Astrocyte (in vitro differentiated cells and primary cell): ENCODE measurements at regions not wholly inside any gene's neighbourhood (a gene's known extent, or its start where the extent isn't known, plus 50 kb on each side); places are given as distances from the start of the nearest gene placed in this dataset.
A peak's percentile ranks its signal among the peaks of the same experiment; 100 is the strongest.

Source experiments
- DNase-seq: peaks from one replicate; pipeline ENCODE4 v3.0.0-alpha.2; 2010; ENCODE audit warnings: low read depth
- FAIRE-seq: peaks from 2 replicates; lab custom pipeline; 2011; peaks lifted over from hg19 to GRCh38; lab: Jason Lieb, UNC
- H2AFZ ChIP-seq: 2 replicates; pipeline ENCODE4 v1.6.0; 2012; ENCODE audit warnings: low read depth, low read length, inconsistent platforms
- H3K27ac ChIP-seq: 2 replicates; pipeline ENCODE4 v1.5.1; 2011; ENCODE audit warnings: low read depth, low read length, inconsistent platforms
- H3K27me3 ChIP-seq: 2 replicates; pipeline ENCODE4 v1.6.0; 2011; ENCODE audit warnings: low read length, inconsistent platforms; ENCODE audit not compliant: insufficient read depth
- H3K36me3 ChIP-seq: 2 replicates; pipeline ENCODE4 v1.5.1; 2011; ENCODE audit warnings: low read length, inconsistent platforms; ENCODE audit not compliant: insufficient read depth
- H3K4me1 ChIP-seq: 2 replicates; pipeline ENCODE4 v1.5.1; 2011; ENCODE audit warnings: low read length, inconsistent platforms; ENCODE audit not compliant: insufficient read depth
- H3K4me2 ChIP-seq: 2 replicates; pipeline ENCODE4 v1.6.0; 2012; ENCODE audit warnings: low read length, inconsistent platforms
- H3K4me3 ChIP-seq: 2 replicates; pipeline ENCODE4 v1.5.1; 2011; ENCODE audit warnings: low read depth, mild to moderate bottlenecking, low read length, inconsistent platforms; ENCODE audit not compliant: insufficient read depth
- H3K79me2 ChIP-seq: 2 replicates; pipeline ENCODE4 v1.6.0; 2012; ENCODE audit warnings: mild to moderate bottlenecking, low read length, inconsistent platforms; ENCODE audit not compliant: insufficient read depth
- H3K9ac ChIP-seq: 2 replicates; pipeline ENCODE4 v1.6.0; 2012; ENCODE audit warnings: mild to moderate bottlenecking, low read length, inconsistent platforms
- H3K9me3 ChIP-seq: 2 replicates; pipeline ENCODE4 v1.5.1; 2012; ENCODE audit warnings: low read depth, mild to moderate bottlenecking, low read length, inconsistent platforms; ENCODE audit not compliant: insufficient read depth
- H4K20me1 ChIP-seq: 2 replicates; pipeline ENCODE4 v1.6.0; 2012; ENCODE audit warnings: low read length, inconsistent platforms; ENCODE audit not compliant: insufficient read depth
- H3K27ac Mint-ChIP-seq: one replicate; pipeline ENCODE4 v1.8.0; 2021; ENCODE audit warnings: mild to moderate bottlenecking, mixed read lengths; ENCODE audit not compliant: unreplicated experiment
- H3K27me3 Mint-ChIP-seq: one replicate; pipeline ENCODE4 v1.8.0; 2021; ENCODE audit warnings: low read depth, mixed read lengths; ENCODE audit not compliant: unreplicated experiment
- H3K36me3 Mint-ChIP-seq: one replicate; pipeline ENCODE4 v1.8.0; 2021; ENCODE audit warnings: low read depth, mixed read lengths; ENCODE audit not compliant: unreplicated experiment
- H3K4me1 Mint-ChIP-seq: one replicate; pipeline ENCODE4 v1.8.0; 2021; ENCODE audit warnings: low read depth, mixed read lengths; ENCODE audit not compliant: unreplicated experiment
- H3K4me3 Mint-ChIP-seq: one replicate; pipeline ENCODE4 v1.8.0; 2021; ENCODE audit warnings: mild to moderate bottlenecking, moderate library complexity, mixed read lengths; ENCODE audit not compliant: unreplicated experiment
- H3K9me3 Mint-ChIP-seq: one replicate; pipeline ENCODE4 v1.8.0; 2021; ENCODE audit warnings: mild to moderate bottlenecking, mixed read lengths; ENCODE audit not compliant: unreplicated experiment
- EZH2 ChIP-seq: IDR thresholded peaks from 2 replicates; pipeline ENCODE4 v1.6.1; 2012; ENCODE audit warnings: mild to moderate bottlenecking, low read length, inconsistent platforms; ENCODE audit not compliant: insufficient read depth
- TF ChIP-seq, protein P1 (sequence below): IDR thresholded peaks from 2 replicates; pipeline ENCODE4 v1.5.1; 2011; ENCODE audit warnings: low read depth, mild to moderate bottlenecking, inconsistent platforms, low read length, moderate library complexity; ENCODE audit not compliant: insufficient read depth

GRCh38 chr9:116027511-116027910 is 126.1 kb upstream of the PAPPA start:
- H3K27ac ChIP-seq: peak overlapping the region; percentile 26

DNA sequence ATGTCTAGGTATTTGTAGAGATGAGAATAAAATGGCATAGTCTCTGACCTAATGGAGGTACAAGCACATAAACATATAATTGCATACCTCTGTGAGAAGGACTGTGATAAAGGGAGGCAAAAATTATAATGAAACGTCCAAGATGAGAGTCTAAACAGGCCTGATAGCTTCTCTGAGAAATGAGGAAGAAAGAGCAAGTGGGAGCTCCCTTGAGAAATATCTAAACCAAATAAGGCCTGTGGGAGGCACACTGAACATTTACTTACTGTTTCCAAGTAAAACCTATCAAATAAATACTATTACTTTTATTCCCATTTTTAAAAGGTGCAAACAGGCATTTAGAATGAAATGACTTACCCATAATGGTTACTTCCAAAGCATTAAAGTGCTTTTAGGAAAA is 125.6 kb upstream of the PAPPA start:
- H3K4me1 Mint-ChIP-seq: peaks cover 15% of the 10 kb centered on the region
- peaks cover 6% of the 10 kb centered on the region for H3K9me3 Mint-ChIP-seq
- Histone ChIP-seq H2AFZ (no peak overlapping the region), H3K4me1 (no peaks in the 10 kb centered on the region), H3K9ac (no peak overlapping the region), H3K9me3 (no peaks in the 10 kb centered on the region), H4K20me1 (no peaks in the 10 kb centered on the region), H3K4me3 (no peak overlapping the region), H3K4me2 (no peak overlapping the region), H3K79me2 (no peaks in the 10 kb centered on the region), H3K27me3 (no peaks in the 10 kb centered on the region), H3K36me3 (no peaks in the 10 kb centered on the region), H3K27ac (peak overlapping the region; percentile 26)
- H3K27ac Mint-ChIP-seq: peak overlapping the region; percentile 94
- FAIRE-seq (peak; percentile 26), DNase-seq (no peak)
- H3K4me3 Mint-ChIP-seq: no peak overlapping the region
- no peaks in the 10 kb centered on the region for H3K27me3 Mint-ChIP-seq
- H3K36me3 Mint-ChIP-seq: no peaks in the 10 kb centered on the region
- no peak for TF ChIP-seq EZH2
- TF ChIP-seq, protein P1, sequence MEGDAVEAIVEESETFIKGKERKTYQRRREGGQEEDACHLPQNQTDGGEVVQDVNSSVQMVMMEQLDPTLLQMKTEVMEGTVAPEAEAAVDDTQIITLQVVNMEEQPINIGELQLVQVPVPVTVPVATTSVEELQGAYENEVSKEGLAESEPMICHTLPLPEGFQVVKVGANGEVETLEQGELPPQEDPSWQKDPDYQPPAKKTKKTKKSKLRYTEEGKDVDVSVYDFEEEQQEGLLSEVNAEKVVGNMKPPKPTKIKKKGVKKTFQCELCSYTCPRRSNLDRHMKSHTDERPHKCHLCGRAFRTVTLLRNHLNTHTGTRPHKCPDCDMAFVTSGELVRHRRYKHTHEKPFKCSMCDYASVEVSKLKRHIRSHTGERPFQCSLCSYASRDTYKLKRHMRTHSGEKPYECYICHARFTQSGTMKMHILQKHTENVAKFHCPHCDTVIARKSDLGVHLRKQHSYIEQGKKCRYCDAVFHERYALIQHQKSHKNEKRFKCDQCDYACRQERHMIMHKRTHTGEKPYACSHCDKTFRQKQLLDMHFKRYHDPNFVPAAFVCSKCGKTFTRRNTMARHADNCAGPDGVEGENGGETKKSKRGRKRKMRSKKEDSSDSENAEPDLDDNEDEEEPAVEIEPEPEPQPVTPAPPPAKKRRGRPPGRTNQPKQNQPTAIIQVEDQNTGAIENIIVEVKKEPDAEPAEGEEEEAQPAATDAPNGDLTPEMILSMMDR: no peak

More at GRCh38 chr9:116027511-116027910, 126.1 kb upstream of the PAPPA start:
- TF ChIP-seq EZH2: no peak
- TF ChIP-seq, protein P1: no peak
- DNase-seq: peak; percentile 80
- Mint-ChIP-seq H3K4me1 (peaks cover 15% of the 10 kb centered on the region), H3K27me3 (no peaks in the 10 kb centered on the region), H3K4me3 (no peak overlapping the region), H3K9me3 (peaks cover 6% of the 10 kb centered on the region), H3K36me3 (no peaks in the 10 kb centered on the region), H3K27ac (peak overlapping the region; percentile 94)
- Histone ChIP-seq H3K27me3 (no peaks in the 10 kb centered on the region), H2AFZ (no peak overlapping the region), H3K9ac (no peak overlapping the region), H3K9me3 (no peaks in the 10 kb centered on the region), H3K4me1 (no peaks in the 10 kb centered on the region), H4K20me1 (no peaks in the 10 kb centered on the region), H3K79me2 (no peaks in the 10 kb centered on the region), H3K4me3 (no peak overlapping the region), H3K4me2 (no peak overlapping the region), H3K36me3 (no peaks in the 10 kb centered on the region)
- peak; percentile 60 for FAIRE-seq

DNA sequence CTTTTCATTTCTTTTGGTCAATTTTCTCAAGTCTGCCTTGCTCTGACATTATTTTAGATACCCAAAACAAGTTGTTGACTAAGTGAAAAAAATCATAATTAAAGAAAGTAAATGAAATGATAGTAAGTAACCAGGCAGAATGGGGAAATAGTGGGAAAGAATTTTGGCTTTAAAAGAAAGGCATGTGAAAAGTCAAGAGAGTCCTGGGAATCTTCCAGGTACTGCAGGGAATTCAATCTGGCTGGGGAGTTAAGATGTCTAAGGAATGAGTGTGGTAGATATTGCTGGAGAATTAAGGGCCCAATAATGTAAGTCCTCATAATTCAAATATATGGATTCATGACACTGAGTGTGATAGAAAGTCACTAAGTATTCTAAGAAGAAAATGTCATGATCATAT is 123.1 kb upstream of the PAPPA start:
- no peak overlapping the region for H3K4me2 ChIP-seq
- H3K27me3 ChIP-seq: no peaks in the 10 kb centered on the region
- Mint-ChIP-seq H3K36me3 (no peaks in the 10 kb centered on the region), H3K27me3 (no peaks in the 10 kb centered on the region), H3K4me3 (no peak overlapping the region), H3K9me3 (peaks cover 4% of the 10 kb centered on the region), H3K4me1 (peaks cover 15% of the 10 kb centered on the region), H3K27ac (no peak overlapping the region)
- TF ChIP-seq EZH2: no peak
- TF ChIP-seq, protein P1: no peak
- H3K4me1 ChIP-seq: no peaks in the 10 kb centered on the region
- no peaks in the 10 kb centered on the region for H3K79me2 ChIP-seq
- no peak overlapping the region for H3K9ac ChIP-seq
- DNase-seq: peak; percentile 34
- no peaks in the 10 kb centered on the region for H4K20me1 ChIP-seq
- H3K27ac ChIP-seq: no peak overlapping the region
- H3K9me3 ChIP-seq: no peaks in the 10 kb centered on the region
- no peak overlapping the region for H2AFZ ChIP-seq
- H3K4me3 ChIP-seq: no peak overlapping the region
- H3K36me3 ChIP-seq: no peaks in the 10 kb centered on the region
- no peak for FAIRE-seq
